ENCODE measurements at regions not wholly inside any gene's neighbourhood (a gene's known extent, or its start where the extent isn't known, plus 50 kb on each side); places are given as distances from the start of the nearest gene placed in this dataset.

DNA sequence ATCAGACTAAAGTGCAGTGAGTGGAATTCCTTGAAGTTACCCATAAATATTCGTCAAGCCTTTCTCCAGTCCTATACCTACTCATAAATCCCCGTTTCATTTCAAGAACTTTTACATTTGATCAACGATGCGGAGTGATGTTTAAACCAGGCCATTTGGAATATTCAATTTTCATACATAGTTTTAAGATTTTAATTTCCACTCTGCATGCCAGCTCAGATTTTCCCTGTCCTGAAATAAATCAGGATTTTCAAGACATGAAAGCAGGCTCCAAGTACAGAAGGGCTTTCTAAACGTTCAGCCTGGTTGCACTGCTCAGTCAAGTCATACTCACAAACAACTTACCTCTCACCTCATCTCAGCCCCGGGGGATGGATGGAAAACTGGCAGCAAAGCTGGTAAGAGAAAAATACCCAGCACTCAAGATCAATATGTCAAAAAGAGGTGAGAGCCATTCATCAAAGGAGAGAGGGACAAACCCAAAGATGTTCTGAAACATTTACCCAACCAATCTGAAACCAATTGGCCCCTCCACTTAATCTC lies 418.5 kb downstream of the PLPP3 start:
- TF ChIP-seq, protein P1, sequence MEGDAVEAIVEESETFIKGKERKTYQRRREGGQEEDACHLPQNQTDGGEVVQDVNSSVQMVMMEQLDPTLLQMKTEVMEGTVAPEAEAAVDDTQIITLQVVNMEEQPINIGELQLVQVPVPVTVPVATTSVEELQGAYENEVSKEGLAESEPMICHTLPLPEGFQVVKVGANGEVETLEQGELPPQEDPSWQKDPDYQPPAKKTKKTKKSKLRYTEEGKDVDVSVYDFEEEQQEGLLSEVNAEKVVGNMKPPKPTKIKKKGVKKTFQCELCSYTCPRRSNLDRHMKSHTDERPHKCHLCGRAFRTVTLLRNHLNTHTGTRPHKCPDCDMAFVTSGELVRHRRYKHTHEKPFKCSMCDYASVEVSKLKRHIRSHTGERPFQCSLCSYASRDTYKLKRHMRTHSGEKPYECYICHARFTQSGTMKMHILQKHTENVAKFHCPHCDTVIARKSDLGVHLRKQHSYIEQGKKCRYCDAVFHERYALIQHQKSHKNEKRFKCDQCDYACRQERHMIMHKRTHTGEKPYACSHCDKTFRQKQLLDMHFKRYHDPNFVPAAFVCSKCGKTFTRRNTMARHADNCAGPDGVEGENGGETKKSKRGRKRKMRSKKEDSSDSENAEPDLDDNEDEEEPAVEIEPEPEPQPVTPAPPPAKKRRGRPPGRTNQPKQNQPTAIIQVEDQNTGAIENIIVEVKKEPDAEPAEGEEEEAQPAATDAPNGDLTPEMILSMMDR (IDR thresholded peaks at IDR 0.05): no peak
- TF ChIP-seq POLR2A (IDR thresholded peaks at IDR 0.05) (no peak), EP300 (IDR thresholded peaks at IDR 0.05) (no peak), POLR2AphosphoS5 (IDR thresholded peaks at IDR 0.05) (no peak)

Data from suprapubic skin (tissue), 4 donors.